ENCODE measurements at regions not wholly inside any gene's neighbourhood (a gene's known extent, or its start where the extent isn't known, plus 50 kb on each side); places are given as distances from the start of the nearest gene placed in this dataset.

- TF ChIP-seq ZNF281 (CRISPR knock-in tag; IDR thresholded peaks at IDR 0.05), result no peak
- no peak for TF ChIP-seq HMGXB4 (CRISPR knock-in tag; IDR thresholded peaks at IDR 0.05)
- no peak for TF ChIP-seq ATF6 (CRISPR knock-in tag; IDR thresholded peaks at IDR 0.05)
- no peak for TF ChIP-seq MLX (CRISPR knock-in tag; IDR thresholded peaks at IDR 0.05)
- no peak for TF ChIP-seq STAT6 (CRISPR knock-in tag; conservative IDR thresholded peaks at IDR 0.05; ENCODE audit: low read depth)
Observed at GRCh38 chr3:186442162-186442561, 80.1 kb upstream of the DGKG start (continued).

GRCh38 chr3:186440891-186441290 lies 78.9 kb upstream of the DGKG start:
- Mint-ChIP-seq H3K9me3 (0 out of 2 replicates have a peak, but pooled peaks cover 3% of the 10 kb centered on the region), H3K36me3 (no peaks in the 10 kb centered on the region), H3K27me3 (ENCODE audit: low read depth) (no peaks in the 10 kb centered on the region), H3K4me1 (no peaks in the 10 kb centered on the region), H3K4me3 (no peak overlapping the region), H3K27ac (no peak overlapping the region)
- no peak for ATAC-seq
- CTCF ChIA-PET, result no interaction called here
- POLR2A ChIA-PET, result no interaction called here
- DNase-seq (ENCODE audit: low spot score), result no peak
- TF ChIP-seq FOXJ3 (CRISPR knock-in tag; IDR thresholded peaks at IDR 0.05; ENCODE audit: borderline replicate concordance), result no peak
- no peak for TF ChIP-seq FOXP4 (CRISPR knock-in tag; IDR thresholded peaks at IDR 0.05)
- TF ChIP-seq ZNF317 (CRISPR knock-in tag; IDR thresholded peaks at IDR 0.05; ENCODE audit: borderline replicate concordance, low read depth), result no peak
- TF ChIP-seq ESRRA (CRISPR knock-in tag; IDR thresholded peaks at IDR 0.05; ENCODE audit: borderline replicate concordance), result no peak
- TF ChIP-seq SMAD3 (CRISPR knock-in tag; IDR thresholded peaks at IDR 0.05; ENCODE audit: borderline replicate concordance), result no peak
- no peak for TF ChIP-seq ELF4 (CRISPR knock-in tag; IDR thresholded peaks at IDR 0.05; ENCODE audit: low read depth)
- TF ChIP-seq ETV6 (CRISPR knock-in tag; IDR thresholded peaks at IDR 0.05), result no peak
- TF ChIP-seq GTF2I (CRISPR knock-in tag; conservative IDR thresholded peaks at IDR 0.05), result no peak
- TF ChIP-seq CTCF (IDR thresholded peaks at IDR 0.05), result no peak
- TF ChIP-seq ZBTB43 (CRISPR knock-in tag; IDR thresholded peaks at IDR 0.05), result no peak
- TF ChIP-seq SMAD4 (CRISPR knock-in tag; IDR thresholded peaks at IDR 0.05), result no peak
- no peak for TF ChIP-seq MLX (CRISPR knock-in tag; IDR thresholded peaks at IDR 0.05)
- no peak for TF ChIP-seq IRF1 (CRISPR knock-in tag; IDR thresholded peaks at IDR 0.05)
- TF ChIP-seq CBFB (CRISPR knock-in tag; IDR thresholded peaks at IDR 0.05; ENCODE audit: low read depth), result no peak

Data from WTC11 (cell line).